ENCODE measurements at regions not wholly inside any gene's neighbourhood (a gene's known extent, or its start where the extent isn't known, plus 50 kb on each side); places are given as distances from the start of the nearest gene placed in this dataset.
"Not testable (repeated sequence)": the region's sequence is repeated elsewhere in the genome, so short reads cannot be mapped to it uniquely, and the experiment has no call there.

DNA sequence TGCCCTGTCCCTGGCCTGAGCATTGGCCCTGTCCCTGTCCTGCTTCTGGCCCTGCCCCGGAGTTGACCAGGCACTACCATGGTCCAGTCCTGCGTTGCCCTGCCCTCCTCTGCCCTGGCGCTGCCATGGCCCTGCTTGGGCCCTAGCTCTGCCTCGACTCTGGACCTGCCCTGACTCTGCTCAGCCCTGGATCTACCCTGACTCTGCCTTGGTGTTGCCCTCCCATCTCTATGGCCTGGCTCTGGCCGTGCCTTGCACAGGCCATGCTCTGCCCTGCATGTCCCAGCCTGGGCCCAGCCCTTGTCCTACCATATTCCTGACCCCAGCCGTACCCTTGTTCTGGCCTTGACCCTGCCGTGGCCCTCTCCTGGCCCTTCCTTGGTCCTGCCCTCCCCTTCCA, 235.7 kb downstream of the GOLGA6L6 start:
- DNase-seq: not testable (repeated sequence)

DNA sequence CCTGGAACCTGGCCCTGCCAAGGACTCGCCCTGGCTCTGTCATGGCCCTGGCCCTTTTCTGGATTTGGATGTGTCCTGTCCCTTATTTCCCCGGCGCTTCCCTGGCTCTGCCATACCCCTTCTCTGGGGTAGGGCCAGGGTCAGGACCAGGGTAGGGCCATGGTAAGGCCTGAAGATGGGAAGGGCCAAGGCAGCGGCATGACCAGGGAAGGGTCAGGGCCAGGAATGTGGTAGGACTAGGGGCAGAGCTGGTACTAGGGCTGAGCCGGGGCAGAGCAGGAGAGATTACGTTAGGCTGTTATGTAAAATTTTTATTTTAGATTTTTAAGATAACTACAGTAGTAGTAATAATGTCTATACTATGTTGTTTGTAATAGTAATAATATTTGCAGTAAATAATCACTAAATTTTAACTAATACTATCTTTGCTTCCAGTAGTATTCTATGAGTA, 236.6 kb downstream of the GOLGA6L6 start:
- not testable (repeated sequence) for DNase-seq

DNA sequence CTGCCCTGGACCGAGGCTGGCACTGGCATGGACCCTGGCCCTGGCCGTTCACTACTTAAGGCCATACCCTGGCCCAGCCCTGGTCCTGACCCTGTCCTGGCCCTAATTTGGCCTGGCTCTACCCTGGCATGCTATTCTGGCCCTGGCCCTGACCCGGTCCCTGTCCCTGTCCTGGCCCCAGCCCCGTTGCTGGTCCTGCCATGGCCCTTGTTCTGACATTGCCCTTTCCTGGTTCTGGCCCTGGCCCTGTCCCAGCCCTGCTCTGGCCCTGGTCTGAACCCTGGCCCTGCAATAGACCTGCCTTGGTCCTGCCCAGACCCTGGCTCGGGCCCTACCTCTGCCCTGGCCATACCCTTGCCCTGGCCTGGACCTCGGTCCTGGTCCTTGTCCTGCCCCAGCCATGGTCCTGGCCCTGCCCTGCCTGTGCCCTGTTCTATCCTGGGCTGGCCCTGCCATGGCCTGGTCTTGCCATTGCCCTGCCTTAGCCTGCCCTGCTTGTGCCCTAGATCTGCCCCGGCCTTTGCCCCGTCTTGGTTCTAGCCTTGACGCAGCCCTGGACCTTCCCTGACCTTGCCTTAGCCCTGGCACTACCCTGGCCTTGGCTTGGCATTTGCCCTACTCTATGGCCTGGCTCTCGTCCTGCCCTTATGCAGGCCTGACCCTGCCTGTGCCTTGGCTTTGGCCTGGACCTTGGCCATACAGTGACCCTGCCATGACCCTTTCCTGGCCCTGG, 237.2 kb downstream of the GOLGA6L6 start:
- not testable (repeated sequence) for DNase-seq

DNA sequence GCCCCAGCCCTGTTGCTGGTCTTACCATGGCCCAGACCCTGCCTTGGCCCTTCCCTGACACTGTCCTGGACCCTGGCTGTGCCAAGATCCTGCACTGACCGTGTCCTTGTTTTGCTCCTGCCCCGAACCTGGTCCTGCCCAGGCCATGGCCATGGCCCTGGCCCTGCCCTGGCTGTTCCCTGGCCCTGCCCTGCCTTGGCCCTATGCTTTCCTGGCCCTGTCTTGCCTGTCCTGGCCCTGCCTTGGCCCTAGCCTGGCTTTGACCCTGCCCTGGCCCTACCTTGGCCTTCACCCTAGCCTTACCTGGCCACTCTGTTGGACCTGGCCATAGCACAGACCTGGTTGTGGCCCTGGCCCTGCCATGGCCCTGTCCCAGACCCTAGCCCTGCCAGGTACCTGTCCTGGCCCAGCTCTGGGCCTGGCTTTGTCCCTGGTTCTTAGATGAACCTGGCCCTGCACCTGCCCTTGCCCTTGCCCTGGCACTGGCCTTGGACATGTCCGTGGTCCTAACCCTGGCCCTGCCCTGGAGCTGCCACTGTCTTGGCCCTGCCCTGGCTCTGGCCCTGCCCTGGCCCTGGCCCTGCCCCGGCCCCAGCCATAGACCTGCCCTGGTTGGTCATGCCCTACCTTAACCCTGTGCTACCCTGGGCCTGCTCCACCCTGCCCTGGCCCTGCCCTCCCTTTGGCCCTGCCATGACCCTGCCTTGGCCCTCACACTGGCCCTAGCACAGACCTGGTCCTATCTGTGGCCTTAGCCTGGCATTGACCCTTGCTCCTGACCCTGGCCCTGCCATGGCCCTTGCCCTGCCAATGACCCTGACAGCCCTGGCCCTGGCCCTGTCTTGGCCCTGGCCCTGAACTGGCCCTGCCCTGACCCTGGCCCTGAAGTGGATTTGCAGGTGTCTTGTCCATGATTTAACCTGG, 238.1 kb downstream of the GOLGA6L6 start:
- not testable (repeated sequence) for DNase-seq

DNA sequence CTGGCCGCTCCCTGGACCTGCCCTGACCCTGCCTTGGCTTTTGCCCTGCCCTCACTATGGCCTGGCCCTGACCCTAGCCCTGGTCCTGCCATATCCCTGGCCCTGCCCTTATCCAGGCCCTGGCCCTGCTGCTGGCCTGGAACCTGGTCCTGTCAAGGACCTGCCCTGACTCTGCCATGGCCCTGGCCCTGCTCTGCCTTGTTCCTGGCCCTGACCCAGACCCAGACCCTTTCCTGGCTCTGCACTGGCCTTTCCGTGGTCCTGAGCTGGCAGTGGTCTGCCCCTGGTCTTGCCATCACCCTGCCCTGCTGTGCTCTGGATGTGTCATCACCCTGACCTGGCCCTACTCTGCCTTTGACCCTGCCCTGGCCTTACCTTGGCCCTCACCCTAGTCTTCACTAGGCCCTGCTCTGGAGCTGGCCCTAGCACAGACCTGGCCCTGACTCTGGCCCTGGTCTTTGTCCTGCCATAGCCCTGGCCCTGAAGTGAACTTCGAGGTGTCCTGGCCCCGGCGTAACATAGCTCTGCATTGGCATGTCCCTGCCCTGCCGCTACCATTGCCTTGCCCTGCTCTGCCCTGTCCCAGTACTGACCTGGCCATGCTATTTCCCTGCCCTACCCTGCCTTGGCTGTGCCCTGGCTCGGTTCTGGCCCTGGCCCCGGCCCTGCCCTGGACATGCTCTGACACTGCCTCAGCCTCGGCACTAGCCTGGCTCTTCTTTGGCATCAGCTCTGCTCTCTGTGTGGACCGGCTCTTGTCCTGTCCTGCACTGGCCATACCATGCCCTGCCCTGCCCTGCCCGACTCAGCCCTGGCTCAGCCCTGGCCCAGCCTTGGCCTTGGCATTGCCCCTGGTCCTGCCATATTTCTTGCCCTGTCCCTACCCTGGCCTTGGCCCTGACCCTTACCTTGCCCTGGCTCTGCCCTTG, 239.2 kb downstream of the GOLGA6L6 start:
- not testable (repeated sequence) for DNase-seq

DNA sequence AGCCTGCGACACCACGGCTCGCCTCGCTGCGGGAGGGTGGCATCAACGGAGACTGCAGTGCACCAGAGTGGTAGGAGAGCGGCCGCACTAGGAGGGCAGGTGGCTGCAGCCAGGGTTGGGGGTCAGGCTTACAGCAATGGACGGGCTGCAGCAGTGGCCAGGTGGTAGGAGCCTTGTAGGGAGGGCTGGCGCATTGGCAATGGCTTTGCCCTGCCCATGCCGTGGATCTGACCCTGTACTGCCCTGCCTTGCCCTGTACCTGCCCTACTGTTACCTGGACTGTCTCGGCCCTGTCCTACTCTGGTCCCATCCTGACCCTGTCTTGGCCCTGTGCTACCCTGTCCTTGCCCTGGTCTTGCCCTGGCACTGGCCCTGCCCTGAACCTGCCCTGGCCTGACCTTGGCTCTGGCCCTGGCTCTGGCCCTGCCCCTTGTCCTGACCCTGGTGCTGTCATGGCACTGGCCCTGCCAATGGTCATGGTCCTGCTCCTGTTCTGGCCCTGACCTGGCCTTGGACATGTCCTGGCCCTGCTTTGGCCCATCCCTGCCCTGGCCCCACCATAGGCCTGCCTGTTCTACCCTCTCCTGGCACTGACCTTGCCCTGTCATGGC, 240.0 kb downstream of the GOLGA6L6 start:
- DNase-seq: not testable (repeated sequence)

DNA sequence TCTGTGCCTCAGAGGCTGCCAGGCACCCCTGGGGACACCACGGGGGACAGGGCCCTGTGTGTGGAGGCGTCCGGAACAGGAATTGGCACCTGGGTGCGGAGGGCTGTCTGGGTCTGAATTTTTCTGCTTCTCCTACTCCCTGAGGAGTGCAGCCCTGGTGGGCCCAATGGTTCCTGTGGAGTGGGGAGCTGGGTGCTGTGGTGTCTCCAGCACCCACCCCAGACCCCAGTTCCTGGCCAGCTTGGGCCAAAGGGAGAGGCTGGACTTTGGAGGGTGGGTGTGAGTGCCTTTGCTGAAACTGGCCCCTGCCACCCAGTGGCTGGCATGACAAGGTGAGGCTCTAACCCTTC, 240.6 kb downstream of the GOLGA6L6 start:
- DNase-seq: not testable (repeated sequence)

- not testable (repeated sequence) for DNase-seq
Observed at GRCh38 chr15:20300351-20301040, 241.1 kb downstream of the GOLGA6L6 start.

DNA sequence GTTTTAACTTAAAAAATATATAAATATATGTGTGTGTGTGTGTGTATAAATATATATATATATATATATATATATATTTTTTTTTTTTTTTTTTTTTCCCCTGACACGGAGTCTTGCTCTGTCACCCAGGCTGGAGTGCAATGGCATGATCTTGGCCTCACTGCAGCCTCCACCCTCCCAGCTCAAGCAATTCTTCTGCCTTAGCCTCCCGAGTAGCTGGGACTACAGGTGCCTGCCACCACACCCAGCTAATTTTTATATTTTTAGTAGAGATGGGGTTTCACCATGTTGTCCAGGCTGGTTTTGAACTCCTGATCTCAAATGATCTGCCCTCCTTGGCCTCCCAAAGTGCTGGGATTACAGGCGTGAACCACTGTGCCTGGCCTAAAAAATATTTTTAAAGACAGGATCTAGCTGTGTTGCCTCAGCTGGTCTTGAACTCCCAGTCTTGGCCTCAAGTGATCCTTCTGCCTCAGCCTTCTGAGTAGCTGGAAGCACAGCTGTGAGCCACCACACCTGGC, 243.9 kb downstream of the GOLGA6L6 start:
- not testable (repeated sequence) for DNase-seq

DNA sequence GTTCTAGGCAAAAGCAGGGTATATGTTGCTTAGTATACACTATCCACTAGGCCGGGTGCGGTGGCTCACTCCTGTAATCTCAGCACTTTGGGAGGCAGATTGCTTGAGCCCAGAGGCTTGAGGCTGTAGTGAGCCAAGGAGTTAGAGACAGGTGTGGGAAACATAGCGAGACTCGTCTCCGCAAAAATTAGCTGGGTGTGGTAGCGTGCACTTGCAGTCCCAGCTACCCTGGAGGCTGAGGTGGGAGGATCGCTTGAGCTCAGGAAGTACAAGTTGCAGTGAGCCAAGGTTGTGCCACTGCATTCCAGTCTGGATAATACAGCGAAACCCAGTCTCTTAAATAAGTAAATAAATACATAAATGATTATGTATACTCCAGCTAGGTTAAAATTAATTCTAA, 245.3 kb downstream of the GOLGA6L6 start:
- DNase-seq: not testable (repeated sequence)

GRCh38 chr15:20295238-20295811, 246.3 kb downstream of the GOLGA6L6 start:
- no peak for DNase-seq

DNA sequence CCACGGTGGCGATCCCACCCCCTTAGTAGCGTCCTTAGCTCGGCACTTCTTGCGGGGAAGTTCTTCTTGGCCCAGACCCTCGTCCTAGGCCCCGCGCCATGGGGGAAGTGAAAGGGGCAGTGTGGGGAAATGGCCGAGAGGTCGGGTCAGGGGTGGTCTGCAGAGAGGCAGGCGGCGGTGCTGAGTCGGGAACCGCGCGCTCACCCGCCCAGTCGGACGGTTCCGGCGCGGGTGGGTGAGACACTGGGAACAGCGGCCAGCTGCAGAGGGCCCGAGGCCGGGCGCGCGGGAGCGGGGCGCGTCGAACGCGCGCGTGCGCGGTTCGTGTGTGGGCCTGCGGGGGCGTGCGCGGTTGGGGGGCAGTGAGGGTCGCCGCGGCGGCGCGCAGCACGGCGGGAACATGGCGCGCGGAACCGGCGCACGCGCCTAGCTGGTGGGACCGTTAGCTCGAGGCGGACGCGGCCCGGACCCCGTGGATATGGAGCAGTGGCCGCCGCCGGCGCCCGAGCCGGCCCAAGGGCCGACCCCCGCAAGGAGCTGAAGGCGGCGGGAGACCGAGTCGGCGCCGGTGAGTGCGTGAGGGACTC, 246.9 kb downstream of the GOLGA6L6 start:
- no peak for DNase-seq

GRCh38 chr15:20292422-20293005, 249.1 kb downstream of the GOLGA6L6 start:
- not testable (repeated sequence) for DNase-seq

DNA sequence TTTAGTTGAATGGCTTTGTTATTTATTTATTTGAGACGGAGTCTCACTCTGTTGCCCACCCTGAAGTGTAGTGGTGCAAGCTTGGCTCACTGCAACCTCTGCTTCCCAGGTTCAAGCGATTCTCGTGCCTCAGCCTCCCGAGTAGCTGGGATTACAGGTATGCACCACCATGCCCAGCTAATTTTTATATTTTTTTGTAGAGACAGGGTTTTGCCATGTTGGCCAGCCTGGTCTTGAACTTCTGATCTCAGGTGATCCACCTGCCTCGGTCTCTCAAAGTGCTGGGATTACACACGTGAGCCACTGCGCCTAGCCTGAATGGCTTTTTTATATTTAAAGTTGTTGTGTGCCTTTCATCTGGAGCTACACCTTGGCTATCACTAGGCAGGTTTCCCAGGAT, 250.0 kb downstream of the GOLGA6L6 start:
- not testable (repeated sequence) for DNase-seq

DNA sequence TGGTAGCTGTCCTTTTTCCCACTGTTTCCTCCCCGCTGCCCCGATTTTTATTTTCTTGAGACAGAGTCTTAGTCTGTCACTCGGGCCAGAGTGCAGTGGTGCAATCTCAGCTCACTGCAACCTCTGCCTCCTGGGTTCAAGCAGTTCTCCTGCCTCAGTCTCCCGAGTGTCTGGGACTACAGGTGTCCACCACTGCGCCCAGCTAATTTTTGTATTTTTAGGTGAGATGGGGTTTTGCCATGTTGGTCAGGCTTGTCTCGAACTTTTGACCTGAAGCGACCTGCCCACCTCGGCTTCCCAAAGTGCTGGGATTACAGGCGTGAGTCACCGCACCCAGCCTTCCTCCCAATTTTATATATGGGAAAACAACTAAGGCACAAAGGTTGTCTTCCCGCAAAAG, 251.0 kb downstream of the GOLGA6L6 start:
- not testable (repeated sequence) for DNase-seq

GRCh38 chr15:20289538-20290103, 252.0 kb downstream of the GOLGA6L6 start:
- not testable (repeated sequence) for DNase-seq

DNA sequence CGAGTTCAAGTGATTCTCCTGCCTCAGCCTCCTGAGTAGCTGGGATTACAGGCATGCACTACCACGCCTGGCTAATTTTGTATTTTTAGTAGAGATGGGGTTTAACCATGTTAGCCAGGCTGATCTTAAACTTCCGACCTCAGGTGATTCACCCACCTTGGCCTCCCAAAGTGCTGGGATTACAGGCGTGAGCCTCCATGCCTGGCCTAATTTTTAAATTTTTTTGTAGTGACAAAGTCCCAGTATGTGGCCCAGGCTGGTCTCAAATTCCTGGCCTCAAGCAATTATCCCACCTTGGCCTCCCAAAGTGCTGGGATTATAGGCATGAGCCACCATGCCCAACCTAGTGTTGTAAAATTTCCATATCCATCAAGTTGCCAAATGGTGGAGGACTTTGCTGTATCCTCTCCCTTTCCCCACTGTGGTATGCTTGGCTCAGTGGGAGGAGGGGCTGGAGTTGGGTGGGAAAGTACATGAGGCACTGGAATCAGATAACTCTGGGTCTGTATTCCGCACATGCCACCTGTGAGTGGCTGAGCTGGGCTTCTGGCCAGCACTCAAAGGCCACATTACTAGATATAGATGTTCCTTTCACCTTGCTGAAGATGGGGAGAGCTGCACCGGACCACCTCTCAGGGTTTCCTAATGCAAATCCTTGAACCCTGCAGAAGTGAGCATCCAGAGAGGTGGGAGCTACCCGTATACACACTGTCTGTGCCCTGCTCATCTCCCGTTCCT, 252.6 kb downstream of the GOLGA6L6 start:
- DNase-seq: not testable (repeated sequence)

- DNase-seq: not testable (repeated sequence)
Observed at GRCh38 chr15:20286559-20286958, 255.0 kb downstream of the GOLGA6L6 start.

GRCh38 chr15:20285696-20286300, 255.8 kb downstream of the GOLGA6L6 start:
- not testable (repeated sequence) for DNase-seq

All from NCI-H2171 treated with DMSO at 0.1 percent for 48 hours (cell line).